T-helper 2 cell treated with Interferon-gamma antibody and Interleukin-4, amounts not matched to agents 5 μg/mL and 100 μg/mL, for 36 hours (primary cell): ENCODE measurements at regions not wholly inside any gene's neighbourhood (a gene's known extent, or its start where the extent isn't known, plus 50 kb on each side); places are given as distances from the start of the nearest gene placed in this dataset.

Experiments
- DNase-seq: peaks from one replicate; pipeline ENCODE4 v3.0.0; 2021; ENCODE audit warnings: low spot score
- H3K27ac Mint-ChIP-seq: one replicate; pipeline ENCODE4 v1.8.0; 2021; ENCODE audit warnings: mild to moderate bottlenecking, mixed read lengths
- H3K27me3 Mint-ChIP-seq: one replicate; pipeline ENCODE4 v1.8.0; 2021; ENCODE audit warnings: low read depth, mixed read lengths
- H3K36me3 Mint-ChIP-seq: one replicate; pipeline ENCODE4 v1.8.0; 2021; ENCODE audit warnings: low read depth, mixed read lengths
- H3K4me1 Mint-ChIP-seq: one replicate; pipeline ENCODE4 v1.8.0; 2021; ENCODE audit warnings: low read depth, mixed read lengths
- H3K4me3 Mint-ChIP-seq: one replicate; pipeline ENCODE4 v1.8.0; 2022; ENCODE audit warnings: mild to moderate bottlenecking, moderate library complexity, mixed read lengths
- H3K9me3 Mint-ChIP-seq: one replicate; pipeline ENCODE4 v1.8.0; 2021; ENCODE audit warnings: mixed read lengths

DNA sequence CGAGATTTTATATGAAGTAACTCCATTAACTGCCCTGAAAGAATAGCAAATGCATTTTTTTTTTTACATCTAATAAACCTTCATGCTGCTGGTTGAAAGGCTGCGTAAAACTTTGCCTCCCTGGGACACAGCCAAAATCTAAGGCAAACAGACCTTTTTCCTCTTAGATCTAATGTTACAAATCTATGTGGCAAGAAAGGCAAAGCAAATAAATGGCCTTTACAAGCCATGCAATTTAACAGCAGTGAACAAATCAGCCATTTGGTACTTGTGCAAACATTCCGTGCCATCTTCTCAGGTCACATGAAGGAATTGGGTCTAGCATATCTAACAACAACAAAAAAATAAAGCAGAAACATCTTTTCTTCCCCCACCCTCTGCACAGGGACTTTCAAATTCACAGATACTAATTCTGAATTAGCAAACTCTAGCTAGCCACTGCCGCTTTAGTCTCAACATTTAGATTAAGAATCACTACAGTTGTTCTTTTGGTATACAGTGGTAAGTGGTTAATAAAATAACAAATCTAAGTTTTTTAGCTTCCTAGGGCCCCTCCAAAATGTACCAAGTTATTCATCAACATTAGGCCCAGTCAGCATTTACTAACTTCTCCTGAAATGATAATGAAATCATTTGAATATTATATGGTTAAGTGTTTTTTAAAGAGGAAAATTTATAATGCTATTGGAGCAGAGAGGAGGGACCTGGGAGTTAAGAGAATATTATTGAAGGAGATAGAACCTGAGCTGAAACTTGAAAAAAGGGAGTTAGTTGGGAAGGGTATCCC is 593.8 kb downstream of the SMARCA1 start:
- Mint-ChIP-seq H3K9me3 (no peaks in the 10 kb centered on the region), H3K4me3 (no peak overlapping the region), H3K27me3 (no peaks in the 10 kb centered on the region), H3K4me1 (no peaks in the 10 kb centered on the region), H3K36me3 (no peaks in the 10 kb centered on the region), H3K27ac (no peak overlapping the region)
- DNase-seq, result no peak

DNA sequence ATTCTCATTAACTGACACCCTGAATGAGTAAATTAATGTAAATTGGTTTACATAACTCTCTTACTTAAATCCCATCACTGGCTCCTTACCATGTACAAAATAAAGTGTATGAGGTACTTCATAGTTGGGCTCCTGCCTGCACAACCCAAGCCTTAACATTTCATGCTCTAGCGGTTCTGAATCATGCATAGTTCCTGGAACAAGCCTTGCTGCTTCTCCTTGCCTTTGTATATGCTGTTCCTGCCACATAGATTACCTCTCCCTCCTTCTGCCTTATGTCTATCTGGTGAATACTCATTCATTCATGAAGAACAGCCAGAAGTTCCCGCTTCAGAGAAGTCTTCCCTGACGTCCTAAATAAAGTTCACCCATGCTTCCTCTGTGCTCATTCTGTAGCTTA is 594.7 kb downstream of the SMARCA1 start:
- no peak overlapping the region for H3K4me3 Mint-ChIP-seq
- no peaks in the 10 kb centered on the region for H3K27me3 Mint-ChIP-seq
- no peaks in the 10 kb centered on the region for H3K36me3 Mint-ChIP-seq
- H3K4me1 Mint-ChIP-seq, result no peaks in the 10 kb centered on the region
- no peak for DNase-seq
- no peaks in the 10 kb centered on the region for H3K9me3 Mint-ChIP-seq
- H3K27ac Mint-ChIP-seq, result no peak overlapping the region

DNA sequence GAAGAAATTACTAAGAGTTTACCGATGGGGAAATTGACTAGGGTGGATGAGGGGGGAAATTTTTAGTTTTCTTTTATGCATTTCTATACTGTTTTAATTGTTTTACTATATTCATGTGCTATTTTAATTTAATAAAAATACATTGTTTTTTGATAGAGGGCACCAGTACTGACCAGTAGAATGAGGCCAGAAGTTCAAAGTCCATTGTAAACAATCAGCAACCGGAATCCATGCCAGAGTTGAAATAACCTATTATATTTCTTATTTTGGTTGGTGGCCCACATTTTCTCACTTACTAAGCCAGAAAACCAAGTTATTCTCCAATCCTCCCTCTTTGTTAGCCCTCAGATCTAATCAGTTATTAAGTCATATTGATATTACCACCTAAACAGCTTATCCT is 595.9 kb downstream of the SMARCA1 start:
- no peaks in the 10 kb centered on the region for H3K4me1 Mint-ChIP-seq
- H3K27ac Mint-ChIP-seq, result no peak overlapping the region
- H3K4me3 Mint-ChIP-seq, result no peak overlapping the region

DNA sequence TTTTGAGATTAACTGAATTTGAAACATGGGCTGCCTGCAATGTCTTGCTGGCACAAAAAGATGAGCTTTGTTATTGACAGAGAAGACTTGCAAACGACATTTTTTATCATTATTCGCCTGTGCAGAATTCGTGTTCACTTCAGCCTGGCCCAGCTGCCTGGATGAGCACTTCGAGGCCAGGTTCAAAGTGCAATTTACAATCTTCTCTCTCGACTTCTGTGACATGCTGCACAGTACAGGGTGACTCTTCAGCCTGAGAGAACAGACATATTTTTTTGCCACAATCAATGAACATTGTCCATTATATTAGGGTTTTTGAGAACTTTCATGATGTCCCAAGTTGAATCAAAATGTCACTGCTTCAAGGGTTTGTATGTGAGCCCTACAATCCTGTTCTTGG is 616.5 kb downstream of the SMARCA1 start:
- no peaks in the 10 kb centered on the region for H3K36me3 Mint-ChIP-seq
- H3K4me3 Mint-ChIP-seq, result no peak overlapping the region
- H3K9me3 Mint-ChIP-seq, result no peaks in the 10 kb centered on the region
- H3K27ac Mint-ChIP-seq, result no peak overlapping the region
- DNase-seq, result no peak
- H3K27me3 Mint-ChIP-seq, result no peaks in the 10 kb centered on the region
- no peaks in the 10 kb centered on the region for H3K4me1 Mint-ChIP-seq

More for the DNA sequence above, 595.9 kb downstream of the SMARCA1 start:
- Mint-ChIP-seq H3K27me3 (no peaks in the 10 kb centered on the region), H3K9me3 (no peaks in the 10 kb centered on the region), H3K36me3 (no peaks in the 10 kb centered on the region)
- DNase-seq, result no peak

DNA sequence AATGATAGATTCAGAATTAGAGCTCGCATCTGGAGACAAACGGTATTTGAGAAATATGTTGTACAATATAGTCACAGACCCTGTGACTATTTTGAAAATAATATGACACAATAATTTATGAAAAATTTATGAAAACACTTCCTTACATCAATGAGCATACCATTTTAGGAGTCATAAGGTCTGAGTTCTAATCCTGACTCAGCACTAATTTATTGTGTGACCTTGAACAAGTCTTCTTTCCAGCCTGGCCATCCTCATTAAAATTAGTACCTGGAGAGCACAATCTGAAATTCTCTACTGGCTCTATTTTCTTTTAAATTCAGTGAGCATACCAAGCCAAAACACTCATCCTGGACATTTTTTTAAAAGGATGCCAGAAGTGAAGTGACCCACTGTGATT is 622.3 kb downstream of the SMARCA1 start:
- H3K9me3 Mint-ChIP-seq, result no peaks in the 10 kb centered on the region
- no peak for DNase-seq
- no peak overlapping the region for H3K4me3 Mint-ChIP-seq
- H3K36me3 Mint-ChIP-seq, result no peaks in the 10 kb centered on the region
- no peaks in the 10 kb centered on the region for H3K4me1 Mint-ChIP-seq
- H3K27me3 Mint-ChIP-seq, result no peaks in the 10 kb centered on the region
- no peak overlapping the region for H3K27ac Mint-ChIP-seq

DNA sequence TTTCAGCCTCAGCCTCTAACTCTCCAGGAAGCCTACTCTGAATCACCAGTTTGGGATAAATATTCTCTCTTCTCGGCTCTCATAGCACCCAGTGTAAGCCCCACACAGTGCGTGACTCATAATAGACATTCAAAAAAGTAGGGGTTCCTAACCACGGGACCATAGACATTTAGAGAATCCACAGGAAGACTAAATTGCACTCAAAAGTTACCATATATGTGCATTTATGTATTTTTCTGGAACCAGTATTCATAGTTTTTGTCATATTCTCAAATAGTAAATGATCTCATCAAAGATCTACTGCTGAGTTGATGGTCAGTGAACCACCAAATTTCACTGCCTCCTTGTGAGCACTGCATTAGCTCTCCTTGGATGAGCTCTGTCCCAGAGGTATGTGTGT is 625.7 kb downstream of the SMARCA1 start:
- Mint-ChIP-seq H3K36me3 (no peaks in the 10 kb centered on the region), H3K4me1 (no peaks in the 10 kb centered on the region), H3K27ac (no peak overlapping the region), H3K9me3 (no peaks in the 10 kb centered on the region), H3K27me3 (no peaks in the 10 kb centered on the region), H3K4me3 (no peak overlapping the region)
- no peak for DNase-seq

DNA sequence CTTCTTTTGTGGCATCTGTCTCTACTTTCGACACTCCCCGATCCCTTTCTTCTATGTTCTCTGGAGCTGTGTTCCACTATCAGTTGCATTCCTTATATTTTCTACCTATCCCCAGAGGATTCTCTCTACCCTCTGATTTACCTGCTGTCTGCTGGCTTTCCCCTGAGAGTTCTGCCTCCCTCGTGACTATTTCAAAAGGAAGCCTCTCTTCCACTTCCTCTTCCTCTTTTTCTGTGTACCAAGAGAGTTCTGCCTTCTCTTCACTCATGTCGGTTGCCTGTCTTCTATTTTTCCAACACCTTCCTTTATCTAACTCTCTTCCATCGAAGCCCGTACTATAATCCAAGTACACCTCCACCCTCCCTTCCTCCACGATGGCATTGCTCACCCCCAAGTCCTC is 631.7 kb downstream of the SMARCA1 start:
- H3K36me3 Mint-ChIP-seq, result no peaks in the 10 kb centered on the region
- no peak overlapping the region for H3K4me3 Mint-ChIP-seq
- no peaks in the 10 kb centered on the region for H3K9me3 Mint-ChIP-seq
- no peaks in the 10 kb centered on the region for H3K4me1 Mint-ChIP-seq
- no peaks in the 10 kb centered on the region for H3K27me3 Mint-ChIP-seq
- no peak overlapping the region for H3K27ac Mint-ChIP-seq
- no peak for DNase-seq

DNA sequence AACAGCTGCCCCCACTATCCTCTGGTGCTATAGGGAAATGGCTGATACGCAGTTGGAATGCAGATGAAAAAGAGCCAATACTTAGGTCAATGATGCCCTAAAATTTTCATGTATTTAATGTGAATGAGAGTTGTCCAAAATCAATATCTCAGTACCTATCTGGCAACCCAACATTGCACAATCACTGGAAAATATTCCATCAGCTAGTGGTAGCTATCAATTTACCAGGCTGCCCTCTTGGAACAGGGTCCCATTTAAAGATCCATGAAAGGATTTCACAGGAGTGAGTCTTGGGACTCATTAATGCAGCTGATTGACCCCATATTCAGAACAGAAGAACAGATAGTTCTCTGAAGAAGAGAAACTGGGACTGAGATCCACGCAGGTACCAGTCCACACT is 638.9 kb downstream of the SMARCA1 start:
- Mint-ChIP-seq H3K4me3 (no peak overlapping the region), H3K9me3 (no peaks in the 10 kb centered on the region), H3K27me3 (no peaks in the 10 kb centered on the region), H3K27ac (no peak overlapping the region), H3K4me1 (no peaks in the 10 kb centered on the region), H3K36me3 (no peaks in the 10 kb centered on the region)
- DNase-seq, result no peak

DNA sequence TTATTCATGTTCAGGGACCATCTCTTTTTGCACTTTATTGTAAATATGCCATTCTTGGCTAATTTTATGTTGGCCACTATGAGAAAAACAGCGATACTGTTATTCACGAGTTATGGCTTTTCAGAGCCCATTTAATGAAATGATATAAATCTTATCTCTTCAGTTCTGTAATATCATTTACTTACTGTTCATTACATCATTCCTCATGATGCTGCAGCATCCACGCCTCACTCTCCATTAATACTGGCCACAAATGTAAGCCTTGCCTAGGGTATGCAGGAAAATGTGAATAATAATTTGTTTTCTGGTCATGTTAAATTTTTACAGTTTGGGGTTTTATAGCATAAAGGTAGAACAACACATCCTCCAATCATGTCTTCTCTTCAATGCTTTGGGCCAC is 639.6 kb downstream of the SMARCA1 start:
- H3K4me3 Mint-ChIP-seq, result no peak overlapping the region
- no peaks in the 10 kb centered on the region for H3K27me3 Mint-ChIP-seq
- no peaks in the 10 kb centered on the region for H3K4me1 Mint-ChIP-seq
- no peaks in the 10 kb centered on the region for H3K9me3 Mint-ChIP-seq
- no peaks in the 10 kb centered on the region for H3K36me3 Mint-ChIP-seq
- DNase-seq, result no peak
- no peak overlapping the region for H3K27ac Mint-ChIP-seq

DNA sequence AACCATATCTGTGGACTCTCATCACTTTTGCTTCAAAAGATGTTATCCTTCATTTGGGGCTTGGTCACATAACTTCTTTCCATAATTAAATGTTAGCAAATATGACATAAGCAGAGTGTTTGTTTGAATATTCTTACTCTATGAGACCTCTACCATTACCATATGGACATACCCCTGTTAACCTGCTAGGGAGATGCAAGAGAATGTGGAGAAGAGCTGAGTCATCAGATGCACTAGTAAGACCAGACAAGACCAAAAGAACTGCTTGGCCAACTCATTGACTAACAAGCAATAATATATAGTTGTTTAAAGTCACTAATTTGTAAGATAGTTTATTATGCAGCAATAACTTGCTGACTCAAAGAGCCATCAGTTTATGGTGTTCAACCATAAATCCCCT is 652.9 kb downstream of the SMARCA1 start:
- H3K36me3 Mint-ChIP-seq, result no peaks in the 10 kb centered on the region
- no peaks in the 10 kb centered on the region for H3K4me1 Mint-ChIP-seq
- H3K9me3 Mint-ChIP-seq, result no peaks in the 10 kb centered on the region
- no peaks in the 10 kb centered on the region for H3K27me3 Mint-ChIP-seq
- no peak overlapping the region for H3K27ac Mint-ChIP-seq
- no peak for DNase-seq
- H3K4me3 Mint-ChIP-seq, result no peak overlapping the region

DNA sequence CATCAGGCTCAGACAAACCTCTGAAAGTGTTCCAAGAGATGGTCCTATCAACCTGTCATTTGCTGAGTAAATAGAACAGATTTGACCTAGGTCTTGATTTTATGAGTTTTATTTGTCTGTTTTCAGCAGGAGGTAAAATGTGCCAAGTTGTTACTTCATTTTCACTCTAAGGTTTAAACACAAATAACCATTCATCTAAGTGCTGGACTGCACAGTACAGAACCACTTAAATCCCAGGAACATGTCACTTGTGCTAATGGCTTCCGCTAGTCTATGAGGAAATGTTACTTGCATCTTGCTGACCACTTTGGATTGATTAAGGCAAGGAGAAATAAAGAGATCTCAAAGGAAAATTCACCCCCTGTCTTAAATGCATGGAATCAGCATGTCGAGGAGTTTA is 660.7 kb downstream of the SMARCA1 start:
- Mint-ChIP-seq H3K9me3 (no peaks in the 10 kb centered on the region), H3K36me3 (no peaks in the 10 kb centered on the region)
- DNase-seq, result no peak

DNA sequence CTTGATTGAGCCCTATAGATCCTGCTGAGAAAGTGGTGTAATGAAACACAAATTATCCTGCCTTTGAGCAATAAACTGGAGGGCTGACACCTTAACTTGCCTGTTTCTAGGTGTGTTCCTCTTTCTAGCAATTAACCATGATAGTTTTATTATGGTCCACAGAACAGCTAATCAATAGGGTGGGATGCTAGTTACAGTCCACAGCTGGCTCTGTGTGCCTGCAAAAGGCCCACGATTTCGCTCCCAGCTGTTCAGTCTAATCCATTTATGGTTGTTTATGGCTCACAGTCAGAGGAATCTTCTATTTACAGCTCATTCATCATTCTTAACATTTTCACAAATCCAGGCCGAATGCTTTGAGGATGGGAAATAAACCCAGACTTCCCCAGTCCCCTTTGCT is 674.9 kb downstream of the SMARCA1 start:
- Mint-ChIP-seq H3K4me3 (no peak overlapping the region), H3K4me1 (no peaks in the 10 kb centered on the region), H3K27me3 (no peaks in the 10 kb centered on the region), H3K36me3 (no peaks in the 10 kb centered on the region), H3K9me3 (no peaks in the 10 kb centered on the region), H3K27ac (no peak overlapping the region)
- no peak for DNase-seq

More for the DNA sequence above, 660.7 kb downstream of the SMARCA1 start:
- no peaks in the 10 kb centered on the region for H3K4me1 Mint-ChIP-seq
- no peak overlapping the region for H3K27ac Mint-ChIP-seq
- H3K4me3 Mint-ChIP-seq, result no peak overlapping the region
- H3K27me3 Mint-ChIP-seq, result no peaks in the 10 kb centered on the region

DNA sequence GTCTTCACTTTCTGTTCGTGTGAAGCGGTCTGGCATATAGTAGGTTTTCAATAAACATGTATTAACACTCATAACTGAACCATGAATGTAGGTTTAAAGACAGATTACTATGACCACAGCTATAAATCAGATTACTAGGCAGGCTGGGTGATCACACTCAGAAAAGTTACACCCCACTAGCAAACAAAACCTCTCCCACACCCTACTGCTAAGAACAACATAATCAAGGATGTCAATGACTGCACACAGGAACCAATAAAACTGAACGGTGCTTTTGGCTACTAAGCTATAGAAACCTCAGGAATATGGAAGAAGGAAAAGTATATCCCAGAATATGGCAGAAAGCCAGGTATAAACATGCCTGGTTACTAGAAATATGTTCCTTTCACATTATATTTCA is 676.9 kb downstream of the SMARCA1 start:
- no peak overlapping the region for H3K27ac Mint-ChIP-seq
- H3K4me1 Mint-ChIP-seq, result no peaks in the 10 kb centered on the region
- no peak for DNase-seq
- no peaks in the 10 kb centered on the region for H3K27me3 Mint-ChIP-seq
- no peaks in the 10 kb centered on the region for H3K9me3 Mint-ChIP-seq
- H3K4me3 Mint-ChIP-seq, result no peak overlapping the region
- H3K36me3 Mint-ChIP-seq, result no peaks in the 10 kb centered on the region

DNA sequence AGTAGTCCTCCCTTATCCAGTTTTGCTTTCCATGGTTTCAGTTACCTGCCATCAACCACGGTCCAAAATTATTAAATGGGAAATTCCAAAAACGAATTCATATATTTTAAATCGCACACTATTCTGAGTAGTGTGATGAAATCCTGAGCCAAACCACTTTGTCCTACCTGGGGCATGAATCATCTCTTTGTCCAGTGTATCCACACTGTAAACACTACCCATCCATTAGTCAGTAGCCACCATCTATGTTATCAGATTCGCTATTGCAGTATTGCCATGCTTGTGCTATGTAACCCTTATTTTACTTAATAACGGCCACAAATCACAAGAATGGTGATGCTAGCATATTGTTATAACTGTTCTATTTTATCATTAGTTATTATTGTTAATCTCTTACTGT is 704.6 kb downstream of the SMARCA1 start:
- no peaks in the 10 kb centered on the region for H3K4me1 Mint-ChIP-seq
- H3K27ac Mint-ChIP-seq, result no peak overlapping the region
- DNase-seq, result no peak
- H3K36me3 Mint-ChIP-seq, result no peaks in the 10 kb centered on the region
- no peaks in the 10 kb centered on the region for H3K9me3 Mint-ChIP-seq
- H3K4me3 Mint-ChIP-seq, result no peak overlapping the region
- no peaks in the 10 kb centered on the region for H3K27me3 Mint-ChIP-seq

DNA sequence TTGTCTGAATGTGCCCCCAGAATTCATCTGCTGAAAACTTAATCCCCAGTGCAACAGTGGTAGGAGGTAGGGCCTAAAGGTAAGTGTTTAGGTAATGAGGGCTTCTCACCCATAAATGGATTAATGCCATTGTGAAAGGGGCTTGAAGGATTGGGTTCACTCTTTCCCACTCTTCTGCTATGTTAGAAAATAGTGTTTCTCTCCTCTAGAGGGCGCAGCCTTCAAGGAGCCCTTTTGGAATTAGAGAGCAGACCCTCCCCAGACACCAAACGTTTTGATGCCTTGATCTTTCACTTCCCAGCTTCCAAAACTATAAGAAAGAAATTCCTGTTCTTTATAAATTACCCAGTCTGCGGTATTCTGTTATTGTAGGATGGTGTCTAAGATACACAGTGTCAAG is 706.4 kb downstream of the SMARCA1 start:
- Mint-ChIP-seq H3K27ac (no peak overlapping the region), H3K36me3 (no peaks in the 10 kb centered on the region), H3K27me3 (no peaks in the 10 kb centered on the region), H3K4me1 (no peaks in the 10 kb centered on the region), H3K9me3 (no peaks in the 10 kb centered on the region), H3K4me3 (no peak overlapping the region)
- DNase-seq, result no peak
